HG03378 (cell line): ENCODE measurements at regions not wholly inside any gene's neighbourhood (a gene's known extent, or its start where the extent isn't known, plus 50 kb on each side); places are given as distances from the start of the nearest gene placed in this dataset.

ENCODE experiments used
- ATAC-seq: cut with Tn5 transposase; IDR thresholded peaks from one replicate; pipeline ENCODE4 v1.9.1; 2021; ENCODE audit warnings: mild to moderate bottlenecking, moderate library complexity; ENCODE audit not compliant: unreplicated experiment

- ATAC-seq = no peak
Measured at GRCh38 chr10:3493621-3494020, 291.4 kb downstream of the KLF6 start.

GRCh38 chr10:3491571-3491970 is 293.4 kb downstream of the KLF6 start:
- no peak for ATAC-seq

GRCh38 chr10:3487228-3487627 is 297.8 kb downstream of the KLF6 start:
- ATAC-seq = no peak

- ATAC-seq = no peak
Measured at GRCh38 chr10:3486346-3487065, 298.5 kb downstream of the KLF6 start.

- ATAC-seq = peak; percentile 46
Measured at GRCh38 chr10:3485057-3485686, 299.8 kb downstream of the KLF6 start.

- ATAC-seq = peak; percentile 83
Measured at GRCh38 chr10:3484306-3485056, 300.5 kb downstream of the KLF6 start.

- ATAC-seq = no peak
Measured at GRCh38 chr10:3482200-3482993, 302.6 kb downstream of the KLF6 start.

GRCh38 chr10:3481496-3481895 is 303.5 kb downstream of the KLF6 start:
- ATAC-seq = no peak

GRCh38 chr10:3480990-3481315 is 304.1 kb downstream of the KLF6 start:
- ATAC-seq = no peak

GRCh38 chr10:3480281-3480989 is 304.6 kb downstream of the KLF6 start:
- no peak for ATAC-seq

- no peak for ATAC-seq
Measured at GRCh38 chr10:3478632-3479240, 306.2 kb upstream of the PITRM1 start.

- peak; percentile 54 for ATAC-seq
Measured at GRCh38 chr10:3478153-3478552, 305.6 kb upstream of the PITRM1 start.

- peak; percentile 63 for ATAC-seq
Measured at GRCh38 chr10:3477683-3478082, 305.1 kb upstream of the PITRM1 start.

GRCh38 chr10:3476640-3477448 is 304.3 kb upstream of the PITRM1 start:
- ATAC-seq = no peak

GRCh38 chr10:3476186-3476585 is 303.6 kb upstream of the PITRM1 start:
- no peak for ATAC-seq

- ATAC-seq = no peak
Measured at GRCh38 chr10:3475367-3475766, 302.8 kb upstream of the PITRM1 start.

GRCh38 chr10:3474266-3474665 is 301.7 kb upstream of the PITRM1 start:
- ATAC-seq = no peak

GRCh38 chr10:3473271-3473670 is 300.7 kb upstream of the PITRM1 start:
- ATAC-seq = no peak

- no peak for ATAC-seq
Measured at GRCh38 chr10:3472287-3473051, 299.9 kb upstream of the PITRM1 start.
